K562 (cell line): ENCODE measurements at regions not wholly inside any gene's neighbourhood (a gene's known extent, or its start where the extent isn't known, plus 50 kb on each side); places are given as distances from the start of the nearest gene placed in this dataset.
A peak's percentile ranks its signal among the peaks of the same experiment; 100 is the strongest.

Source experiments
- CBFA2T2 ChIP-seq: fragments of 450-650 bp; conservative IDR thresholded peaks from 2 replicates; pipeline ENCODE4 v1.6.1; 2017; ENCODE audit warnings: mild to moderate bottlenecking
- HNRNPLL ChIP-seq: fragments of 200-400 bp; formaldehyde crosslinking; IDR thresholded peaks from 2 replicates; pipeline ENCODE4 v1.6.1; 2017; ENCODE audit warnings: low read length, low read depth, mild to moderate bottlenecking; ENCODE audit not compliant: poor library complexity, severe bottlenecking
- MYBL2 ChIP-seq, 2 experiments: fragments of 450-650 bp in 1 of 2; sonication (generic) in 1 of 2; formaldehyde crosslinking in 1 of 2; IDR thresholded peaks; 2 replicates each; pipeline versions ENCODE4 v1.6.1 to v1.8.1; 2017 to 2022; ENCODE audit warnings: borderline replicate concordance in 1 of 2, inconsistent platforms in 1 of 2, low read depth in 1 of 2, mild to moderate bottlenecking in 1 of 2, missing genetic modification reagents in 1 of 2, moderate library complexity in 1 of 2
- POLR2B ChIP-seq: fragments of 450-650 bp; IDR thresholded peaks from 2 replicates; pipeline ENCODE4 v1.6.1; 2018; ENCODE audit warnings: low read depth; ENCODE audit not compliant: partially characterized antibody
- PTRF ChIP-seq: fragments of 450-650 bp; IDR thresholded peaks from 2 replicates; pipeline ENCODE4 v1.6.1; 2016; ENCODE audit warnings: mild to moderate bottlenecking, missing genetic modification characterization, missing compliant biosample characterization
- PYGO2 ChIP-seq: fragments of 450-650 bp; IDR thresholded peaks from 2 replicates; pipeline ENCODE4 v1.6.1; 2016; ENCODE audit warnings: mild to moderate bottlenecking, missing genetic modification characterization, moderate library complexity, missing compliant biosample characterization
- RBBP5 ChIP-seq: fragments of 200-600 bp; sonication (generic); IDR thresholded peaks from 2 replicates; pipeline ENCODE4 v1.6.1; 2012; ENCODE audit warnings: borderline replicate concordance, mild to moderate bottlenecking, low read length, control low read depth, inconsistent platforms; ENCODE audit not compliant: insufficient read depth, poor library complexity, severe bottlenecking
- SP2 ChIP-seq: IDR thresholded peaks from 2 replicates; pipeline ENCODE4 v1.6.1; 2011; ENCODE audit warnings: mild to moderate bottlenecking, low read depth, low read length, moderate library complexity; ENCODE audit not compliant: poor library complexity, severe bottlenecking; ENCODE audit errors: extremely low read depth
- SUPT5H ChIP-seq: fragments of 450-650 bp; IDR thresholded peaks from 2 replicates; pipeline ENCODE4 v1.6.1; 2016
- ZFP30 ChIP-seq: fragments of 250-450 bp; sonication (Bioruptor Pico); IDR thresholded peaks from 2 replicates; pipeline ENCODE4 v1.8.0; 2022; ENCODE audit warnings: moderate library complexity, mild to moderate bottlenecking, inconsistent platforms, borderline replicate concordance
- ZNF766 ChIP-seq: fragments of 200-800 bp; sonication (Bioruptor generic); conservative IDR thresholded peaks from 2 replicates; pipeline ENCODE4 v1.6.1; 2016; ENCODE audit warnings: missing genetic modification characterization, missing compliant biosample characterization
- TF ChIP-seq, protein P1 (sequence below): IDR thresholded peaks from 2 replicates; pipeline ENCODE4 v1.6.1; 2011; ENCODE audit warnings: borderline replicate concordance, low read depth, mild to moderate bottlenecking, moderate library complexity, low read length; ENCODE audit not compliant: insufficient read depth, poor library complexity, severe bottlenecking
- TF ChIP-seq, protein P2 (sequence below): sonication (generic); formaldehyde crosslinking; IDR thresholded peaks from 2 replicates; pipeline ENCODE4 v1.4.0; 2020; ENCODE audit warnings: mild to moderate bottlenecking, missing genetic modification reagents
- TF ChIP-seq, protein P3 (sequence below): fragments of 450-650 bp; formaldehyde crosslinking; IDR thresholded peaks from 2 replicates; pipeline ENCODE4 v1.4.0; 2020; ENCODE audit warnings: mild to moderate bottlenecking
- TF ChIP-seq, protein P4 (sequence below): sonication (generic); formaldehyde crosslinking; IDR thresholded peaks from 2 replicates; pipeline ENCODE4 v1.9.0; 2022; ENCODE audit warnings: mild to moderate bottlenecking, missing genetic modification reagents
- TF ChIP-seq, protein P5 (sequence below): fragments of 450-650 bp; formaldehyde crosslinking; IDR thresholded peaks from 2 replicates; pipeline ENCODE4 v1.4.0; 2020; ENCODE audit warnings: mild to moderate bottlenecking, moderate library complexity
- TF ChIP-seq, protein P6 (sequence below): IDR thresholded peaks from 3 replicates; pipeline ENCODE4 v1.6.1; 2011; ENCODE audit warnings: borderline replicate concordance, mild to moderate bottlenecking; ENCODE audit not compliant: insufficient read length, insufficient read depth

DNA sequence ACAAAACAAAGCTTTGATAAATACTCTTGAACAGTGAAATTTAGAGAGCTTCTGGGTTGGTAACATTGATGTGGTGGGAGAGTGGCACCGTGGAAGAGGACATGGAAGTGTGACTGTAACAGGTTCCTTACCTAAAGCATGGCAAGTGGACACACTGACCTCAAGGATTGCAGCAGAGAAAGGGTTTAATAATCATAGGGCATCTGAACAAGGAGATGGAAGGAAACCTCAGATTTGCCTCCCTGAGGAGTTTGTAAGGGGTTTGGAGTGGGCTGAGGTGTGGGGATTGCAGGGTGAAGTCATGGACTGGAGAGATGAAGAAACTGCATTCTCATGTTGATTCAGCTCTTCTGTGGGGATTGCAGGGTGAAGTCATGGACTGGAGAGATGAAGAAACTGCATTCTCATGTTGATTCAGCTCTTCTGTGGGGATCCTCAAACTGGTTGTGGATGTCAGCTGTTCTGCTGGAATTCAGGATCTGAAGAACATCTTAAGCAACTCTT lies 83.8 kb upstream of the TLK1 start (continued):
- TF ChIP-seq, protein P1, sequence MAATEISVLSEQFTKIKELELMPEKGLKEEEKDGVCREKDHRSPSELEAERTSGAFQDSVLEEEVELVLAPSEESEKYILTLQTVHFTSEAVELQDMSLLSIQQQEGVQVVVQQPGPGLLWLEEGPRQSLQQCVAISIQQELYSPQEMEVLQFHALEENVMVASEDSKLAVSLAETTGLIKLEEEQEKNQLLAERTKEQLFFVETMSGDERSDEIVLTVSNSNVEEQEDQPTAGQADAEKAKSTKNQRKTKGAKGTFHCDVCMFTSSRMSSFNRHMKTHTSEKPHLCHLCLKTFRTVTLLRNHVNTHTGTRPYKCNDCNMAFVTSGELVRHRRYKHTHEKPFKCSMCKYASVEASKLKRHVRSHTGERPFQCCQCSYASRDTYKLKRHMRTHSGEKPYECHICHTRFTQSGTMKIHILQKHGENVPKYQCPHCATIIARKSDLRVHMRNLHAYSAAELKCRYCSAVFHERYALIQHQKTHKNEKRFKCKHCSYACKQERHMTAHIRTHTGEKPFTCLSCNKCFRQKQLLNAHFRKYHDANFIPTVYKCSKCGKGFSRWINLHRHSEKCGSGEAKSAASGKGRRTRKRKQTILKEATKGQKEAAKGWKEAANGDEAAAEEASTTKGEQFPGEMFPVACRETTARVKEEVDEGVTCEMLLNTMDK: no peak
- TF ChIP-seq SUPT5H (no peak), POLR2B (no peak), HNRNPLL (no peak), ZNF766 (CRISPR knock-in tag) (peak; percentile 82), PTRF (tag) (peak; percentile 70; the same call in 1 of the 2 replicates), ZFP30 (CRISPR knock-in tag) (no peak), MYBL2 (IDR thresholded peaks at IDR 0.05; ENCODE audit: low read depth) (no peak), MYBL2 (CRISPR knock-in tag; IDR thresholded peaks at IDR 0.05; ENCODE audit: borderline replicate concordance) (no peak), PYGO2 (tag) (peak; percentile 30; the same call in 1 of the 2 replicates), RBBP5 (no peak), SP2 (no peak), CBFA2T2 (no peak; the same call in 1 of the 2 replicates)
- TF ChIP-seq, protein P2, sequence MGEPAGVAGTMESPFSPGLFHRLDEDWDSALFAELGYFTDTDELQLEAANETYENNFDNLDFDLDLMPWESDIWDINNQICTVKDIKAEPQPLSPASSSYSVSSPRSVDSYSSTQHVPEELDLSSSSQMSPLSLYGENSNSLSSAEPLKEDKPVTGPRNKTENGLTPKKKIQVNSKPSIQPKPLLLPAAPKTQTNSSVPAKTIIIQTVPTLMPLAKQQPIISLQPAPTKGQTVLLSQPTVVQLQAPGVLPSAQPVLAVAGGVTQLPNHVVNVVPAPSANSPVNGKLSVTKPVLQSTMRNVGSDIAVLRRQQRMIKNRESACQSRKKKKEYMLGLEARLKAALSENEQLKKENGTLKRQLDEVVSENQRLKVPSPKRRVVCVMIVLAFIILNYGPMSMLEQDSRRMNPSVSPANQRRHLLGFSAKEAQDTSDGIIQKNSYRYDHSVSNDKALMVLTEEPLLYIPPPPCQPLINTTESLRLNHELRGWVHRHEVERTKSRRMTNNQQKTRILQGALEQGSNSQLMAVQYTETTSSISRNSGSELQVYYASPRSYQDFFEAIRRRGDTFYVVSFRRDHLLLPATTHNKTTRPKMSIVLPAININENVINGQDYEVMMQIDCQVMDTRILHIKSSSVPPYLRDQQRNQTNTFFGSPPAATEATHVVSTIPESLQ (CRISPR knock-in tag): no peak
- TF ChIP-seq, protein P3, sequence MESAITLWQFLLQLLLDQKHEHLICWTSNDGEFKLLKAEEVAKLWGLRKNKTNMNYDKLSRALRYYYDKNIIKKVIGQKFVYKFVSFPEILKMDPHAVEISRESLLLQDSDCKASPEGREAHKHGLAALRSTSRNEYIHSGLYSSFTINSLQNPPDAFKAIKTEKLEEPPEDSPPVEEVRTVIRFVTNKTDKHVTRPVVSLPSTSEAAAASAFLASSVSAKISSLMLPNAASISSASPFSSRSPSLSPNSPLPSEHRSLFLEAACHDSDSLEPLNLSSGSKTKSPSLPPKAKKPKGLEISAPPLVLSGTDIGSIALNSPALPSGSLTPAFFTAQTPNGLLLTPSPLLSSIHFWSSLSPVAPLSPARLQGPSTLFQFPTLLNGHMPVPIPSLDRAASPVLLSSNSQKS (CRISPR knock-in tag): no peak
- TF ChIP-seq, protein P4, sequence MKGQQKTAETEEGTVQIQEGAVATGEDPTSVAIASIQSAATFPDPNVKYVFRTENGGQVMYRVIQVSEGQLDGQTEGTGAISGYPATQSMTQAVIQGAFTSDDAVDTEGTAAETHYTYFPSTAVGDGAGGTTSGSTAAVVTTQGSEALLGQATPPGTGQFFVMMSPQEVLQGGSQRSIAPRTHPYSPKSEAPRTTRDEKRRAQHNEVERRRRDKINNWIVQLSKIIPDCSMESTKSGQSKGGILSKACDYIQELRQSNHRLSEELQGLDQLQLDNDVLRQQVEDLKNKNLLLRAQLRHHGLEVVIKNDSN (CRISPR knock-in tag): no peak
- TF ChIP-seq, protein P5, sequence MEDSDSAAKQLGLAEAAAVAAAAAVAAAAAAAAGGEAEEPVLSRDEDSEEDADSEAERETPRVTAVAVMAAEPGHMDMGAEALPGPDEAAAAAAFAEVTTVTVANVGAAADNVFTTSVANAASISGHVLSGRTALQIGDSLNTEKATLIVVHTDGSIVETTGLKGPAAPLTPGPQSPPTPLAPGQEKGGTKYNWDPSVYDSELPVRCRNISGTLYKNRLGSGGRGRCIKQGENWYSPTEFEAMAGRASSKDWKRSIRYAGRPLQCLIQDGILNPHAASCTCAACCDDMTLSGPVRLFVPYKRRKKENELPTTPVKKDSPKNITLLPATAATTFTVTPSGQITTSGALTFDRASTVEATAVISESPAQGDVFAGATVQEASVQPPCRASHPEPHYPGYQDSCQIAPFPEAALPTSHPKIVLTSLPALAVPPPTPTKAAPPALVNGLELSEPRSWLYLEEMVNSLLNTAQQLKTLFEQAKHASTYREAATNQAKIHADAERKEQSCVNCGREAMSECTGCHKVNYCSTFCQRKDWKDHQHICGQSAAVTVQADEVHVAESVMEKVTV (CRISPR knock-in tag): no peak
- TF ChIP-seq, protein P6, sequence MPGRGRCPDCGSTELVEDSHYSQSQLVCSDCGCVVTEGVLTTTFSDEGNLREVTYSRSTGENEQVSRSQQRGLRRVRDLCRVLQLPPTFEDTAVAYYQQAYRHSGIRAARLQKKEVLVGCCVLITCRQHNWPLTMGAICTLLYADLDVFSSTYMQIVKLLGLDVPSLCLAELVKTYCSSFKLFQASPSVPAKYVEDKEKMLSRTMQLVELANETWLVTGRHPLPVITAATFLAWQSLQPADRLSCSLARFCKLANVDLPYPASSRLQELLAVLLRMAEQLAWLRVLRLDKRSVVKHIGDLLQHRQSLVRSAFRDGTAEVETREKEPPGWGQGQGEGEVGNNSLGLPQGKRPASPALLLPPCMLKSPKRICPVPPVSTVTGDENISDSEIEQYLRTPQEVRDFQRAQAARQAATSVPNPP: no peak
